ENCODE measurements at regions not wholly inside any gene's neighbourhood (a gene's known extent, or its start where the extent isn't known, plus 50 kb on each side); places are given as distances from the start of the nearest gene placed in this dataset.

DNA sequence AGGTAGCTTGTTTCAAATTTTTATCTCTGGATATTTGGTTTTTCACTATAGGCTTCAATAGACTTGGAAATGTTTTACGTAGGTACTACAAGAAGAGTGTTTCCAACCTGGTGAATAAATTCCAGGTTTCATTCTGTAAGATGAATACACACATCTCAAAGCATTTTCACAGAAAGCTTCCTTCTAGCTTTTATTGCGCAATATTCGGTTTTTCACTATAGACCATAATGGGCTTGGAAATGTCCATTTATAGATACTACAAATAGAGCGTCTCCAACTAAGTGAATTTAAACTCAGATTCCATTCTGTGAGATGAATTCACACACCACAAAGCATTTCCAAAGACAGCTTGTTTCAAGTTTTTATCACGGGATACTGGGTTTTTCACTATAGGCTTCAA lies 857.7 kb upstream of the HS3ST1 start:
- ATAC-seq (no peak), DNase-seq (no peak)
- ChIA-PET CTCF (no interaction called here), POLR2A (no interaction called here)
- no peaks in the 10 kb centered on the region for H3K36me3 Mint-ChIP-seq (ENCODE audit: low read depth)
- no peak overlapping the region for H3K27ac Mint-ChIP-seq
- no peak overlapping the region for H3K4me3 Mint-ChIP-seq
- H3K27me3 Mint-ChIP-seq: no peaks in the 10 kb centered on the region
- peaks cover 4% of the 10 kb centered on the region for H3K9me3 Mint-ChIP-seq (ENCODE audit: low read depth)
- H3K4me1 Mint-ChIP-seq: no peaks in the 10 kb centered on the region
- intact Hi-C loops (cut with DNase I, micrococcal nuclease): no loop called here

GRCh38 chr4:12270546-12270945 lies 841.9 kb upstream of the HS3ST1 start:
- Mint-ChIP-seq H3K27ac (no peak overlapping the region), H3K4me3 (no peak overlapping the region), H3K27me3 (no peaks in the 10 kb centered on the region), H3K9me3 (ENCODE audit: low read depth) (peaks cover 7% of the 10 kb centered on the region), H3K36me3 (ENCODE audit: low read depth) (no peaks in the 10 kb centered on the region), H3K4me1 (no peaks in the 10 kb centered on the region)
- ATAC-seq (no peak), DNase-seq (no peak)
- intact Hi-C loops (cut with DNase I, micrococcal nuclease): no loop called here
- ChIA-PET POLR2A (interaction anchor here (0.6 kb wide), 1 partner anchor 350 kb away, joined by 7 read pairs; no protein-coding TSS in a partner anchor), CTCF (no interaction called here)

- peaks cover 2% of the 10 kb centered on the region for H3K9me3 Mint-ChIP-seq (ENCODE audit: low read depth)
- CTCF ChIA-PET: no interaction called here
- H3K36me3 Mint-ChIP-seq (ENCODE audit: low read depth): no peaks in the 10 kb centered on the region
- H3K4me3 Mint-ChIP-seq: no peak overlapping the region
- intact Hi-C loops (cut with DNase I, micrococcal nuclease): no loop called here
- no peaks in the 10 kb centered on the region for H3K4me1 Mint-ChIP-seq
- ATAC-seq: no peak
- DNase-seq: no peak
- POLR2A ChIA-PET: no interaction called here
- no peak overlapping the region for H3K27ac Mint-ChIP-seq
- H3K27me3 Mint-ChIP-seq: no peaks in the 10 kb centered on the region
Observed at GRCh38 chr4:12265554-12265953, 836.9 kb upstream of the HS3ST1 start.

DNA sequence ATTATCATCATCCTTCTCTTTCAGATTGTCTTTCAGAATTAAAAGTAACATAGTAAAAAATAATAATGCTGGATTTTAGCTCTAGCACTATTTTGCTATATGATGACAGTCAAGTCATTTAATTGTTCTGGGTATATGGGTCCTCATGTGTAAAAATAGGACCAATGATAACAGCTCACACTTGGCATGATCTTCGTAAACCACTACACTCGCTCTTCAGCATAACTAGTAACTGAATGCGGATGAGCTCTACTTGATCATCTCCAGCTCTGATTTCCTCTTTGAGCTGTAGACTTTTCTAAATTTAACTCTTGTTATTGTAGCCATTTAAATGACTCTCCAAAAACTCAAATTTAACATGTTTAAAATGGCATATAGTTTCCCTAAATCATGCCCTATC lies 831.8 kb upstream of the HS3ST1 start:
- Mint-ChIP-seq H3K27me3 (no peaks in the 10 kb centered on the region), H3K9me3 (ENCODE audit: low read depth) (peaks cover 7% of the 10 kb centered on the region), H3K4me1 (no peaks in the 10 kb centered on the region), H3K4me3 (no peak overlapping the region), H3K36me3 (ENCODE audit: low read depth) (no peaks in the 10 kb centered on the region), H3K27ac (no peak overlapping the region)
- DNase-seq: no peak
- ChIA-PET POLR2A (no interaction called here), CTCF (no interaction called here)
- ATAC-seq: no peak
- intact Hi-C loops (cut with DNase I, micrococcal nuclease): no loop called here

DNA sequence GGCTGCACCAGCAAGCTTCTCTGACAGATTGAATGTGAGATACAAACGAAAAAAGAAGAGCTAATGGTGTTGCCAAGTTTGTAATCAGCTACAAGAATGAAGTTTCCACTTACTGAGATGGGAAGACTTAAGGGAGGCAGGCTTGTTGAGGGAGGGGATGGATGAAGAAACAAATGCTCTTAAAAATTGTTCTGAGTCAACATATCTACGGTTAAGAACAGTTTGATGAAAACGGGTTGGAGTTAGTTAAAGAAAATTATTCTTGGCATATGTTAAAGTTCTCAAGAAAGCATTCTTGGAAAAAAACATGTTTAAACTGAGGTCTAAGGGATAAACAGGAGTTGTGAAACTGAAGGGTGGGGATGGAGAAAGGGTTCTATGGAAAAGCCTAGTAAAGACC lies 816.3 kb upstream of the HS3ST1 start:
- ChIA-PET CTCF (no interaction called here), POLR2A (no interaction called here)
- H3K27me3 Mint-ChIP-seq: no peaks in the 10 kb centered on the region
- intact Hi-C loops (cut with DNase I, micrococcal nuclease): no loop called here
- H3K4me3 Mint-ChIP-seq: no peak overlapping the region
- peaks cover 10% of the 10 kb centered on the region for H3K9me3 Mint-ChIP-seq (ENCODE audit: low read depth)
- H3K36me3 Mint-ChIP-seq (ENCODE audit: low read depth): no peaks in the 10 kb centered on the region
- no peak for DNase-seq
- H3K4me1 Mint-ChIP-seq: no peaks in the 10 kb centered on the region
- ATAC-seq: no peak
- no peak overlapping the region for H3K27ac Mint-ChIP-seq

GRCh38 chr4:12242354-12242753 lies 813.7 kb upstream of the HS3ST1 start:
- no peaks in the 10 kb centered on the region for H3K27me3 Mint-ChIP-seq
- H3K4me1 Mint-ChIP-seq: no peaks in the 10 kb centered on the region
- ChIA-PET POLR2A (no interaction called here), CTCF (no interaction called here)
- intact Hi-C loops (cut with DNase I, micrococcal nuclease): no loop called here
- H3K27ac Mint-ChIP-seq: no peak overlapping the region
- no peak overlapping the region for H3K4me3 Mint-ChIP-seq
- peaks cover 7% of the 10 kb centered on the region for H3K9me3 Mint-ChIP-seq (ENCODE audit: low read depth)
- ATAC-seq: no peak
- no peaks in the 10 kb centered on the region for H3K36me3 Mint-ChIP-seq (ENCODE audit: low read depth)
- DNase-seq: no peak

DNA sequence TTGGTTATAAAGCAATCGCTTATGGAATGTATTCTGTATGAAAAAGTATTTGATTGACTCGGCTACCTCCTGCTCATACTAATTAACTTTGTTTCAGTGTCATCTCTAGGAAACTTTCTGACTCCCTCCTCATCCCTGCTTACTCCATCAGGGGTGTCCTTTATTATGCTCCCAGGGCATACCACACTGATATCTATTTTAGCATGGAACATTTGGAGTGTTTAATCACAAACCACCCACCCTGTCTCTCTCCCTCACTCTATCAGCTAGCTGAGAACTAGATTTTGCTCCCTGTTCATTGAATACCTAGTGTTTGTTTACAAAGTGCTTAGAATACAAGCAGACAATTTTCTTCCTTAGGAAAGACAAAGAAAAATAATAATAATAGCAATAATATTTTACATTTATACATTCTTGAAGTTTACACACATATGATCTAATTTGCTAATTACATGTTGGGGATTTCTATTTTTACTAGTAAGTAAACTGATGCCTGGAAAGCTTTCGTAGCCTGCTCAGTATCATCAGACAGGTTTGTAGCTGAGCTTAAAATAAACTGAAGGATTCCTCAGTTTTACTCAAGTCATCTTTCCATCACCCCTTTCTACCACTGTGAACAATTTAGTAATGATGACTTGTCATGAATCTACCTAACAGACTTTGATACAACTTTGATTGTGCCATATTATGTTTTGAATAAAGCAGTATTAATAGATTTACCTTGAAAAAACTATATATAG lies 811.4 kb upstream of the HS3ST1 start:
- ChIA-PET CTCF (no interaction called here), POLR2A (no interaction called here)
- Mint-ChIP-seq H3K27ac (no peak overlapping the region), H3K4me3 (no peak overlapping the region), H3K36me3 (ENCODE audit: low read depth) (no peaks in the 10 kb centered on the region), H3K4me1 (no peaks in the 10 kb centered on the region), H3K27me3 (no peaks in the 10 kb centered on the region), H3K9me3 (ENCODE audit: low read depth) (peaks cover 6% of the 10 kb centered on the region)
- DNase-seq: no peak
- no peak for ATAC-seq
- intact Hi-C loops (cut with DNase I, micrococcal nuclease): no loop called here

DNA sequence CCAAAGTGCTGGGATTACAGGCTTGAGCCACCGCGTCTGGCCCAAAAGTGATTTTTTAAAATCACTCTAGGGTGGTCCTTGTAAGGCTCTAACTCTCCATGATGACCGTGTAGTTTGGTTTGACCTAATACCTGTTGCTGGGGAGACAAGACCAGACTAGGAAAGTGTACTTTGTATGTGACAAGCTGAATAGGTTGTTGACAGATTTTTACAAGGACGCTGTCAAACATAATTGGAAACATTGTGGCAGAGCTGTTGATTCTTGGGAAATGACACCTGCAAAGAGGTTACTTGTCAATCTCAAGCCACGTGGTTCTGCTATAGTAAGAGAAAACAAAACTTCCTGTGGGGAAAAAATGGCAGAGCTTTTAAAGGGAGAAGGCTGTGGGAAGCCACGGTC lies 802.4 kb upstream of the HS3ST1 start:
- Mint-ChIP-seq H3K27ac (no peak overlapping the region), H3K4me3 (no peak overlapping the region), H3K36me3 (ENCODE audit: low read depth) (no peaks in the 10 kb centered on the region), H3K27me3 (no peaks in the 10 kb centered on the region), H3K4me1 (no peaks in the 10 kb centered on the region), H3K9me3 (ENCODE audit: low read depth) (peaks cover 10% of the 10 kb centered on the region)
- DNase-seq (no peak), ATAC-seq (no peak)
- ChIA-PET CTCF (no interaction called here), POLR2A (no interaction called here)
- intact Hi-C loops (cut with DNase I, micrococcal nuclease): no loop called here

DNA sequence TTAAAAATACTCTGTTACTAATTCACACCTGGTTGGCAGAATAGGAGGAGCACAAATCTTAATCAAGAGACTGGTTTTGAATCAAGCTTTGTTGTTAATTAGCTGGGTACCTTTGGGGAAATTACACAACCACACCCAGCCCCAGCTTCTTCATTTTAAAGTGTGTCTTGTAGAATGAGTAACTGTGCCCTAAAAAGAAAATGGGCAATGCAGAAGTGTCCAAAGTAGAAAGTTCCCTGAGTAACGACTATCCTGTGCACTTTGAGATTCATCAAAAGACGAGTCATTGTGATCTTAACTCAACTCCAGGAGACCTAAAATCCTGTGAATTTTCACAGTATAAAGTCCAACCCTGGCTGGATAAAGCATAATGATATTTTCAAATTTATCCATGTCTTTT lies 792.3 kb upstream of the HS3ST1 start:
- intact Hi-C loops (cut with DNase I, micrococcal nuclease): no loop called here
- Mint-ChIP-seq H3K9me3 (ENCODE audit: low read depth) (no peaks in the 10 kb centered on the region), H3K27ac (no peak overlapping the region), H3K36me3 (ENCODE audit: low read depth) (no peaks in the 10 kb centered on the region), H3K4me1 (no peaks in the 10 kb centered on the region), H3K27me3 (no peaks in the 10 kb centered on the region), H3K4me3 (no peak overlapping the region)
- ChIA-PET CTCF (no interaction called here), POLR2A (no interaction called here)
- ATAC-seq (no peak), DNase-seq (no peak)

GRCh38 chr4:12211636-12212035 lies 782.9 kb upstream of the HS3ST1 start:
- no peaks in the 10 kb centered on the region for H3K4me1 Mint-ChIP-seq
- H3K27me3 Mint-ChIP-seq: no peaks in the 10 kb centered on the region
- DNase-seq (no peak), ATAC-seq (no peak)
- ChIA-PET POLR2A (no interaction called here), CTCF (no interaction called here)
- H3K36me3 Mint-ChIP-seq (ENCODE audit: low read depth): no peaks in the 10 kb centered on the region
- intact Hi-C loops (cut with DNase I, micrococcal nuclease): no loop called here
- peaks cover 4% of the 10 kb centered on the region for H3K9me3 Mint-ChIP-seq (ENCODE audit: low read depth)
- no peak overlapping the region for H3K27ac Mint-ChIP-seq
- no peak overlapping the region for H3K4me3 Mint-ChIP-seq

DNA sequence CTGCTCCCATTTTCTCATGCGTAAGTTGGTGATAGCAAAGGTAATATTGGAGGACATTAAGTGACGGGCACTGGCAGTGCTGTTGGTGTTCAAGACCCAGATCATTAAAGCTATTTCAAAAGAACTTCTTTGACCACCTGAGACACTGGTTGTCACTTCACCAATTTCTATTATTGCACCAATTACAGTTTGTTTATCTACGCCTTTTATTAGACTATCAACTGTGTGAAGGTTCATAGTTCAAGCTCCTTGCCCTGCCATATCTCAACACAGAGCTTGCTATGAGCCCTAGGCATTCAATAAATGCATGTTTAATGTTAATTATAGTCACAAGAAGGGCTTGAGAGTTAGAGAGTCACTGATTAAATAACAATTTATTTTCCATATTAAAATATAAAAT lies 778.7 kb upstream of the HS3ST1 start:
- CTCF ChIA-PET: interaction anchor here (0.6 kb wide), 1 partner anchor 303 kb away, joined by 4 read pairs; no protein-coding TSS in a partner anchor
- intact Hi-C loops (cut with DNase I, micrococcal nuclease): no loop called here
- no peak for DNase-seq
- POLR2A ChIA-PET: no interaction called here
- Mint-ChIP-seq H3K4me1 (no peaks in the 10 kb centered on the region), H3K27ac (no peak overlapping the region), H3K4me3 (no peak overlapping the region), H3K9me3 (ENCODE audit: low read depth) (peaks cover 6% of the 10 kb centered on the region), H3K36me3 (ENCODE audit: low read depth) (no peaks in the 10 kb centered on the region), H3K27me3 (no peaks in the 10 kb centered on the region)
- ATAC-seq: no peak

DNA sequence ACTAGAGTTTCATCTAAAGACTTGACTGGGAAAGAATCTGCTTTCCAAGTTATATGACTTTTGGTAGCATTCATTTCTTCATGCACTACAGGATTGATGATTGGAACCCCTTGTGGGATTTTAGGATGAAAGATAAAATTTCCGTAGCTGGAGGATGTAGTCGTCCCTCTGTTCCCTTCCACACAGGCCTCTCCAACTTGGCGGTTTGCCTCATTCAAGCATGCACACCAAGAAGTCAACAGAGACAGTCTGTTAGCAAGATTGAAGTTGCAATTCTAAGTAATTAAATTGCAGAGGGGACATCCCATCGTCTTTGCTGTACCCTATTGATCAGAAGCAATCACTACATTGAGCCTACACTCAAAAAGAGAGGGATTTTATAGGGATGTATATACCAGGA lies 777.4 kb upstream of the HS3ST1 start:
- DNase-seq (no peak), ATAC-seq (no peak)
- ChIA-PET POLR2A (no interaction called here), CTCF (no interaction called here)
- no peaks in the 10 kb centered on the region for H3K4me1 Mint-ChIP-seq
- no peak overlapping the region for H3K27ac Mint-ChIP-seq
- H3K27me3 Mint-ChIP-seq: no peaks in the 10 kb centered on the region
- peaks cover 2% of the 10 kb centered on the region for H3K9me3 Mint-ChIP-seq (ENCODE audit: low read depth)
- intact Hi-C loops (cut with DNase I, micrococcal nuclease): no loop called here
- no peaks in the 10 kb centered on the region for H3K36me3 Mint-ChIP-seq (ENCODE audit: low read depth)
- no peak overlapping the region for H3K4me3 Mint-ChIP-seq

- Mint-ChIP-seq H3K27ac (no peak overlapping the region), H3K4me3 (no peak overlapping the region), H3K36me3 (ENCODE audit: low read depth) (no peaks in the 10 kb centered on the region), H3K9me3 (ENCODE audit: low read depth) (peaks cover 6% of the 10 kb centered on the region), H3K27me3 (no peaks in the 10 kb centered on the region), H3K4me1 (no peaks in the 10 kb centered on the region)
- intact Hi-C loops (cut with DNase I, micrococcal nuclease): no loop called here
- DNase-seq: no peak
- CTCF ChIA-PET: no interaction called here
- ATAC-seq: no peak
- POLR2A ChIA-PET: no interaction called here
Observed at GRCh38 chr4:12203945-12204344, 775.3 kb upstream of the HS3ST1 start.

All from activated CD4-positive, alpha-beta T cell treated with anti-CD3 and anti-CD28 coated beads for 36 hours (primary cell).